A673 (cell line): ENCODE measurements at regions not wholly inside any gene's neighbourhood (a gene's known extent, or its start where the extent isn't known, plus 50 kb on each side); places are given as distances from the start of the nearest gene placed in this dataset.

Source experiments
- CTCF ChIP-seq: fragments of 300-800, 200-600 bp; sonication (generic); conservative IDR thresholded peaks from 2 replicates; pipeline ENCODE4 v1.5.1; 2017; ENCODE audit warnings: low read depth, mild to moderate bottlenecking, antibody characterized with exemption, low read length, moderate library complexity, mixed read lengths
- EZH2 ChIP-seq: fragments of 200-600 bp; sonication (generic); IDR thresholded peaks from 2 replicates; pipeline ENCODE4 v1.6.1; 2017; ENCODE audit warnings: borderline replicate concordance, low read depth, mild to moderate bottlenecking, mixed read lengths, antibody characterized with exemption, low read length; ENCODE audit not compliant: poor library complexity, severe bottlenecking

DNA sequence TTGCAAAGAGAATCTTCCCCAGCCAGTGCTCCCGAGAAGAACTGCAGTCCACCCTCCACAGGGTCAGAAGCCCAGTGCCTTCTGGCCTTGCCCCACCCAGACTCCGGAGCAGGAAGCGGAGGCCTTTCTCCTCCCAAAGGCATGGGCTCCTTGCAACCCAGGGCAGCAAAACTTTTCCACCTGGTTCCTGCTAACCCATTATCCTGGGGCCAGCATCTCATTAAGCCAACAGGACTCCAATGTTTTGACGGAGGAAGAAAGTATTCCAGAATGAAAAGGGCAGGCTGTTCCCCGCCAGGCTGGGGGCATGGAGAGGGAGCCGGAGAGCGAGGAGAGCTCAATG is 88.1 kb downstream of the RTL6 start:
- no peak for TF ChIP-seq CTCF
- TF ChIP-seq EZH2, result no peak
